ENCODE measurements at regions not wholly inside any gene's neighbourhood (a gene's known extent, or its start where the extent isn't known, plus 50 kb on each side); places are given as distances from the start of the nearest gene placed in this dataset.

- Mint-ChIP-seq H3K4me3 (no peak overlapping the region), H3K36me3 (no peaks in the 10 kb centered on the region), H3K27me3 (peaks cover 7% of the 10 kb centered on the region), H3K9me3 (peaks cover 8% of the 10 kb centered on the region), H3K27ac (no peak overlapping the region), H3K4me1 (no peaks in the 10 kb centered on the region)
These were observed 346.9 kb upstream of the TLE4 start for GRCh38 chr9:79224672-79225433.

- H3K27me3 Mint-ChIP-seq = peaks cover 1% of the 10 kb centered on the region
- no peak overlapping the region for H3K27ac Mint-ChIP-seq
- H3K9me3 Mint-ChIP-seq = no peaks in the 10 kb centered on the region
- no peaks in the 10 kb centered on the region for H3K36me3 Mint-ChIP-seq
- H3K4me1 Mint-ChIP-seq = no peaks in the 10 kb centered on the region
- H3K4me3 Mint-ChIP-seq = no peak overlapping the region
These were observed 338.2 kb upstream of the TLE4 start for GRCh38 chr9:79233542-79233941.

- H3K4me1 Mint-ChIP-seq = no peaks in the 10 kb centered on the region
- H3K27me3 Mint-ChIP-seq = peaks cover 1% of the 10 kb centered on the region
- H3K9me3 Mint-ChIP-seq = no peaks in the 10 kb centered on the region
- H3K27ac Mint-ChIP-seq = no peak overlapping the region
- H3K36me3 Mint-ChIP-seq = no peaks in the 10 kb centered on the region
- H3K4me3 Mint-ChIP-seq = no peak overlapping the region
These were observed 335.3 kb upstream of the TLE4 start for GRCh38 chr9:79236466-79236865.

- Mint-ChIP-seq H3K4me3 (no peak overlapping the region), H3K9me3 (no peaks in the 10 kb centered on the region), H3K27ac (no peak overlapping the region), H3K27me3 (peaks cover 1% of the 10 kb centered on the region), H3K4me1 (no peaks in the 10 kb centered on the region), H3K36me3 (no peaks in the 10 kb centered on the region)
These were observed 333.9 kb upstream of the TLE4 start for GRCh38 chr9:79237861-79238260.

- Mint-ChIP-seq H3K36me3 (no peaks in the 10 kb centered on the region), H3K27me3 (peaks cover 1% of the 10 kb centered on the region), H3K4me3 (no peak overlapping the region), H3K27ac (no peak overlapping the region), H3K9me3 (no peaks in the 10 kb centered on the region), H3K4me1 (no peaks in the 10 kb centered on the region)
These were observed 331.0 kb upstream of the TLE4 start for GRCh38 chr9:79240774-79241173.

GRCh38 chr9:79242489-79242888 lies 329.3 kb upstream of the TLE4 start:
- Mint-ChIP-seq H3K4me3 (no peak overlapping the region), H3K4me1 (no peaks in the 10 kb centered on the region)

GRCh38 chr9:79246170-79246569 lies 325.6 kb upstream of the TLE4 start:
- Mint-ChIP-seq H3K4me3 (no peak overlapping the region), H3K36me3 (no peaks in the 10 kb centered on the region), H3K9me3 (no peaks in the 10 kb centered on the region), H3K27me3 (peaks cover 2% of the 10 kb centered on the region), H3K27ac (no peak overlapping the region), H3K4me1 (no peaks in the 10 kb centered on the region)

More at GRCh38 chr9:79242489-79242888, 329.3 kb upstream of the TLE4 start:
- peaks cover 2% of the 10 kb centered on the region for H3K27me3 Mint-ChIP-seq
- H3K36me3 Mint-ChIP-seq = no peaks in the 10 kb centered on the region
- no peaks in the 10 kb centered on the region for H3K9me3 Mint-ChIP-seq
- H3K27ac Mint-ChIP-seq = no peak overlapping the region

- Mint-ChIP-seq H3K9me3 (no peaks in the 10 kb centered on the region), H3K4me3 (no peak overlapping the region), H3K4me1 (no peaks in the 10 kb centered on the region), H3K27me3 (peaks cover 2% of the 10 kb centered on the region), H3K36me3 (no peaks in the 10 kb centered on the region), H3K27ac (no peak overlapping the region)
These were observed 324.7 kb upstream of the TLE4 start for GRCh38 chr9:79247021-79247420.

GRCh38 chr9:79250806-79251205 lies 321.0 kb upstream of the TLE4 start:
- Mint-ChIP-seq H3K4me3 (no peak overlapping the region), H3K9me3 (no peaks in the 10 kb centered on the region), H3K4me1 (no peaks in the 10 kb centered on the region), H3K36me3 (no peaks in the 10 kb centered on the region), H3K27ac (no peak overlapping the region), H3K27me3 (peaks cover 2% of the 10 kb centered on the region)

GRCh38 chr9:79254900-79255650 lies 316.7 kb upstream of the TLE4 start:
- Mint-ChIP-seq H3K27me3 (peaks cover 8% of the 10 kb centered on the region), H3K4me3 (no peak overlapping the region), H3K9me3 (no peaks in the 10 kb centered on the region), H3K27ac (no peak overlapping the region), H3K4me1 (no peaks in the 10 kb centered on the region), H3K36me3 (no peaks in the 10 kb centered on the region)

- H3K27me3 Mint-ChIP-seq = peaks cover 9% of the 10 kb centered on the region
- H3K27ac Mint-ChIP-seq = no peak overlapping the region
- no peaks in the 10 kb centered on the region for H3K36me3 Mint-ChIP-seq
- H3K4me1 Mint-ChIP-seq = no peaks in the 10 kb centered on the region
- H3K9me3 Mint-ChIP-seq = no peaks in the 10 kb centered on the region
- no peak overlapping the region for H3K4me3 Mint-ChIP-seq
These were observed 316.0 kb upstream of the TLE4 start for GRCh38 chr9:79255651-79256260.

- H3K9me3 Mint-ChIP-seq = no peaks in the 10 kb centered on the region
These were observed 315.0 kb upstream of the TLE4 start for GRCh38 chr9:79256691-79257213.

GRCh38 chr9:79257228-79257781 lies 314.5 kb upstream of the TLE4 start:
- Mint-ChIP-seq H3K4me1 (no peaks in the 10 kb centered on the region), H3K4me3 (no peak overlapping the region), H3K27me3 (peaks cover 18% of the 10 kb centered on the region), H3K36me3 (no peaks in the 10 kb centered on the region), H3K9me3 (no peaks in the 10 kb centered on the region), H3K27ac (no peak overlapping the region)

More at GRCh38 chr9:79256691-79257213, 315.0 kb upstream of the TLE4 start:
- Mint-ChIP-seq H3K36me3 (no peaks in the 10 kb centered on the region), H3K4me1 (no peaks in the 10 kb centered on the region), H3K27ac (no peak overlapping the region), H3K27me3 (peaks cover 16% of the 10 kb centered on the region), H3K4me3 (no peak overlapping the region)

GRCh38 chr9:79257790-79258351 lies 313.9 kb upstream of the TLE4 start:
- H3K27ac Mint-ChIP-seq = no peak overlapping the region
- H3K9me3 Mint-ChIP-seq = peaks cover 2% of the 10 kb centered on the region
- H3K4me1 Mint-ChIP-seq = no peaks in the 10 kb centered on the region
- no peak overlapping the region for H3K4me3 Mint-ChIP-seq
- H3K36me3 Mint-ChIP-seq = no peaks in the 10 kb centered on the region
- H3K27me3 Mint-ChIP-seq = peaks cover 20% of the 10 kb centered on the region

GRCh38 chr9:79259858-79260257 lies 311.9 kb upstream of the TLE4 start:
- H3K4me1 Mint-ChIP-seq = no peaks in the 10 kb centered on the region
- no peaks in the 10 kb centered on the region for H3K36me3 Mint-ChIP-seq
- peaks cover 6% of the 10 kb centered on the region for H3K9me3 Mint-ChIP-seq
- H3K27me3 Mint-ChIP-seq = peaks cover 27% of the 10 kb centered on the region
- H3K27ac Mint-ChIP-seq = no peak overlapping the region
- H3K4me3 Mint-ChIP-seq = no peak overlapping the region

Data from activated naive CD4-positive, alpha-beta T cell treated with anti-CD3 and anti-CD28 coated beads, Interleukin-2, amount 50 U/mL, for 24 hours (primary cell).